CD4-positive, alpha-beta memory T cell (primary cell): ENCODE measurements at regions not wholly inside any gene's neighbourhood (a gene's known extent, or its start where the extent isn't known, plus 50 kb on each side); places are given as distances from the start of the nearest gene placed in this dataset.

Experiments used
- CTCF ChIA-PET: fragments of 350-600 bp; sonication (Branson Sonifier 250); formaldehyde crosslinking; loops from one replicate; lab custom pipeline; 2021; ENCODE audit warnings: inconsistent platforms; ENCODE audit not compliant: partially characterized antibody; lab: Charles Lee
- POLR2A ChIA-PET: fragments of 350-600 bp; sonication (Branson Sonifier 250); formaldehyde crosslinking; loops from one replicate; lab custom pipeline; 2021; ENCODE audit not compliant: partially characterized antibody; lab: Charles Lee
- DNase-seq, 5 donors: peaks; one replicate each; pipeline versions ENCODE4 v3.0.0 to v3.0.0-alpha.2; 2020 to 2022; ENCODE audit warnings: mixed read lengths in 1 of 5
- H3K27ac ChIP-seq: one replicate; pipeline ENCODE4 v1.7.0; 2013; ENCODE audit warnings: low read depth, low read length
- H3K27me3 ChIP-seq: 2 replicates; pipeline ENCODE4 v1.7.0; 2013; ENCODE audit warnings: mild to moderate bottlenecking, low read length, moderate library complexity; ENCODE audit not compliant: insufficient read depth
- H3K36me3 ChIP-seq: 2 replicates; pipeline ENCODE4 v1.7.0; 2013; ENCODE audit warnings: mild to moderate bottlenecking, low read length, moderate library complexity; ENCODE audit not compliant: insufficient read depth
- H3K4me1 ChIP-seq: 2 replicates; pipeline ENCODE4 v1.7.0; 2013; ENCODE audit warnings: mild to moderate bottlenecking, low read length, moderate library complexity; ENCODE audit not compliant: insufficient read depth
- H3K4me3 ChIP-seq, 2 donors: one replicate each; pipeline ENCODE4 v1.7.0; 2013; ENCODE audit warnings: low read length in 2 of 2, mild to moderate bottlenecking in 1 of 2
- H3K9me3 ChIP-seq, 2 donors: one replicate each; pipeline ENCODE4 v1.7.0; 2013; ENCODE audit warnings: low read length in 2 of 2, control low read depth in 1 of 2; ENCODE audit not compliant: control insufficient read depth in 1 of 2
- H3K27ac Mint-ChIP-seq, 7 donors: one replicate each; pipeline ENCODE4 v1.8.0; 2020 to 2021; ENCODE audit warnings: mixed read lengths in 7 of 7, mild to moderate bottlenecking in 6 of 7, inconsistent platforms in 3 of 7, moderate library complexity in 3 of 7
- H3K27me3 Mint-ChIP-seq, 2 donors: one replicate each; pipeline ENCODE4 v1.8.0; 2020 to 2021; ENCODE audit warnings: mixed read lengths in 2 of 2
- H3K36me3 Mint-ChIP-seq, 2 donors: one replicate each; pipeline ENCODE4 v1.8.0; 2020 to 2021; ENCODE audit warnings: mixed read lengths in 2 of 2, inconsistent platforms in 1 of 2, mild to moderate bottlenecking in 1 of 2
- H3K4me1 Mint-ChIP-seq, 4 donors: one replicate each; pipeline ENCODE4 v1.8.0; 2020 to 2021; ENCODE audit warnings: mixed read lengths in 4 of 4, mild to moderate bottlenecking in 1 of 4
- H3K4me3 Mint-ChIP-seq, 8 donors: one replicate each; pipeline ENCODE4 v1.8.0; 2020 to 2021; ENCODE audit warnings: mixed read lengths in 8 of 8, mild to moderate bottlenecking in 7 of 8, moderate library complexity in 6 of 8, inconsistent platforms in 3 of 8
- H3K9me3 Mint-ChIP-seq, 8 donors: one replicate each; pipeline ENCODE4 v1.8.0; 2020 to 2021; ENCODE audit warnings: mixed read lengths in 8 of 8, mild to moderate bottlenecking in 5 of 8, inconsistent platforms in 3 of 8, moderate library complexity in 1 of 8
- intact Hi-C: fragments of 100-400 bp; cut with micrococcal nuclease; formaldehyde crosslinking; loops from one replicate; pipeline ENCODE4 v1.15.1; 2023

GRCh38 chrX:110444996-110445395, 86.3 kb downstream of the RTL9 start:
- H3K4me3 ChIP-seq: no peak overlapping the region
- Mint-ChIP-seq H3K36me3 (no peaks in the 10 kb centered on the region), H3K4me1 (no peaks in the 10 kb centered on the region), H3K4me3 (no peak overlapping the region), H3K9me3 (no peaks in the 10 kb centered on the region), H3K27me3 (peaks cover 4 to 11% of the 10 kb centered on the region in 2 donors), H3K27ac (no peak overlapping the region)
- ChIA-PET CTCF (no interaction called here), POLR2A (no interaction called here)
- no peak overlapping the region for H3K27ac ChIP-seq
- intact Hi-C loops: no loop called here
- no peaks in the 10 kb centered on the region for H3K9me3 ChIP-seq
- no peaks in the 10 kb centered on the region for H3K27me3 ChIP-seq
- no peak for DNase-seq
- H3K4me1 ChIP-seq: no peaks in the 10 kb centered on the region
- H3K36me3 ChIP-seq: no peaks in the 10 kb centered on the region

GRCh38 chrX:110448459-110448858, 89.8 kb downstream of the RTL9 start:
- no peak for DNase-seq
- Mint-ChIP-seq H3K27ac (no peak overlapping the region), H3K36me3 (no peaks in the 10 kb centered on the region), H3K4me3 (no peak overlapping the region), H3K4me1 (no peaks in the 10 kb centered on the region), H3K27me3 (peaks cover 4 to 5% of the 10 kb centered on the region in 2 donors), H3K9me3 (no peaks in the 10 kb centered on the region)
- ChIA-PET CTCF (no interaction called here), POLR2A (no interaction called here)
- no peak overlapping the region for H3K4me3 ChIP-seq
- intact Hi-C loops: no loop called here
- H3K9me3 ChIP-seq: no peaks in the 10 kb centered on the region
- H3K27ac ChIP-seq: no peak overlapping the region
- no peaks in the 10 kb centered on the region for H3K27me3 ChIP-seq
- no peaks in the 10 kb centered on the region for H3K36me3 ChIP-seq
- H3K4me1 ChIP-seq: no peaks in the 10 kb centered on the region

GRCh38 chrX:110449312-110449711, 90.7 kb downstream of the RTL9 start:
- no peak for DNase-seq
- no peak overlapping the region for H3K4me3 Mint-ChIP-seq
- H3K36me3 ChIP-seq: no peaks in the 10 kb centered on the region
- ChIA-PET POLR2A (no interaction called here), CTCF (interaction anchor here (1.4 kb wide), 1 partner anchor 398 kb away, joined by 7 read pairs; no protein-coding TSS in a partner anchor)
- intact Hi-C loops: no loop called here
- H3K4me1 Mint-ChIP-seq: no peaks in the 10 kb centered on the region
- H3K36me3 Mint-ChIP-seq: no peaks in the 10 kb centered on the region
- H3K27me3 Mint-ChIP-seq: peaks cover 5% of the 10 kb centered on the region in 2 donors
- H3K27ac Mint-ChIP-seq: no peak overlapping the region
- H3K9me3 Mint-ChIP-seq: no peaks in the 10 kb centered on the region
- no peaks in the 10 kb centered on the region for H3K4me1 ChIP-seq
- no peaks in the 10 kb centered on the region for H3K9me3 ChIP-seq
- no peak overlapping the region for H3K4me3 ChIP-seq
- H3K27me3 ChIP-seq: no peaks in the 10 kb centered on the region
- no peak overlapping the region for H3K27ac ChIP-seq

- no peaks in the 10 kb centered on the region for H3K36me3 Mint-ChIP-seq
- Histone ChIP-seq H3K36me3 (no peaks in the 10 kb centered on the region), H3K4me3 (no peak overlapping the region), H3K4me1 (no peaks in the 10 kb centered on the region), H3K27me3 (no peaks in the 10 kb centered on the region), H3K27ac (no peak overlapping the region), H3K9me3 (no peaks in the 10 kb centered on the region)
- H3K27me3 Mint-ChIP-seq: peaks cover 3 to 5% of the 10 kb centered on the region in 2 donors
- DNase-seq: peak; percentile 38 to 57 (median 45)
- ChIA-PET CTCF (interaction anchor here (1.4 to 1.9 kb wide), 2 partner anchors 11 to 397 kb away, joined by 5 to 7 read pairs; no protein-coding TSS in a partner anchor), POLR2A (no interaction called here)
- H3K4me1 Mint-ChIP-seq: no peaks in the 10 kb centered on the region
- no peak overlapping the region for H3K27ac Mint-ChIP-seq
- no peak overlapping the region for H3K4me3 Mint-ChIP-seq
- H3K9me3 Mint-ChIP-seq: no peaks in the 10 kb centered on the region
- intact Hi-C loops: loop anchor here (1.0 kb wide), 1 partner anchor 650 kb away; no protein-coding TSS in a partner anchor
Measured at GRCh38 chrX:110450050-110450449, 91.4 kb downstream of the RTL9 start.

GRCh38 chrX:110454336-110454735, 95.7 kb downstream of the RTL9 start:
- Histone ChIP-seq H3K36me3 (no peaks in the 10 kb centered on the region), H3K27ac (no peak overlapping the region), H3K4me1 (no peaks in the 10 kb centered on the region), H3K4me3 (no peak overlapping the region), H3K9me3 (no peaks in the 10 kb centered on the region), H3K27me3 (no peaks in the 10 kb centered on the region)
- intact Hi-C loops: no loop called here
- POLR2A ChIA-PET: no interaction called here
- H3K4me1 Mint-ChIP-seq: no peaks in the 10 kb centered on the region
- H3K27me3 Mint-ChIP-seq: peaks cover 2 to 7% of the 10 kb centered on the region in 2 donors
- no peaks in the 10 kb centered on the region for H3K36me3 Mint-ChIP-seq
- DNase-seq: no peak
- H3K4me3 Mint-ChIP-seq: no peak overlapping the region
- H3K27ac Mint-ChIP-seq: peak overlapping the region in 1 of 7 donors; percentile 26
- CTCF ChIA-PET: no interaction called here
- H3K9me3 Mint-ChIP-seq: no peaks in the 10 kb centered on the region

GRCh38 chrX:110462957-110463356, 104.3 kb downstream of the RTL9 start:
- H3K4me1 Mint-ChIP-seq: no peaks in the 10 kb centered on the region
- H3K27ac Mint-ChIP-seq: no peak overlapping the region
- Histone ChIP-seq H3K9me3 (no peaks in the 10 kb centered on the region), H3K4me1 (no peaks in the 10 kb centered on the region), H3K27ac (no peak overlapping the region), H3K36me3 (no peaks in the 10 kb centered on the region), H3K27me3 (no peaks in the 10 kb centered on the region), H3K4me3 (no peak overlapping the region)
- H3K4me3 Mint-ChIP-seq: no peak overlapping the region
- intact Hi-C loops: no loop called here
- H3K9me3 Mint-ChIP-seq: peaks cover 0 to 2% (median 0%) of the 10 kb centered on the region in 8 donors
- no peak for DNase-seq
- CTCF ChIA-PET: no interaction called here
- POLR2A ChIA-PET: no interaction called here
- peaks cover 2 to 5% of the 10 kb centered on the region in 2 donors for H3K27me3 Mint-ChIP-seq
- no peaks in the 10 kb centered on the region for H3K36me3 Mint-ChIP-seq

GRCh38 chrX:110466790-110467189, 108.1 kb downstream of the RTL9 start:
- intact Hi-C loops: no loop called here
- no peak overlapping the region for H3K27ac ChIP-seq
- H3K9me3 ChIP-seq: no peaks in the 10 kb centered on the region
- no peaks in the 10 kb centered on the region for H3K27me3 ChIP-seq
- H3K36me3 ChIP-seq: no peaks in the 10 kb centered on the region
- Mint-ChIP-seq H3K27ac (no peak overlapping the region), H3K4me3 (no peak overlapping the region), H3K9me3 (peaks cover 0 to 2% (median 0%) of the 10 kb centered on the region in 8 donors), H3K4me1 (no peaks in the 10 kb centered on the region), H3K27me3 (peaks cover 0 to 2% of the 10 kb centered on the region in 2 donors), H3K36me3 (no peaks in the 10 kb centered on the region)
- H3K4me1 ChIP-seq: no peaks in the 10 kb centered on the region
- H3K4me3 ChIP-seq: no peak overlapping the region
- POLR2A ChIA-PET: no interaction called here
- DNase-seq: no peak
- CTCF ChIA-PET: no interaction called here

- intact Hi-C loops: no loop called here
- no peaks in the 10 kb centered on the region for H3K36me3 Mint-ChIP-seq
- Histone ChIP-seq H3K27ac (no peak overlapping the region), H3K36me3 (no peaks in the 10 kb centered on the region), H3K4me1 (no peaks in the 10 kb centered on the region), H3K9me3 (no peaks in the 10 kb centered on the region), H3K4me3 (no peak overlapping the region), H3K27me3 (no peaks in the 10 kb centered on the region)
- no peaks in the 10 kb centered on the region for H3K4me1 Mint-ChIP-seq
- no peak for DNase-seq
- peaks cover 0 to 2% (median 0%) of the 10 kb centered on the region in 8 donors for H3K9me3 Mint-ChIP-seq
- no peak overlapping the region for H3K4me3 Mint-ChIP-seq
- POLR2A ChIA-PET: no interaction called here
- CTCF ChIA-PET: no interaction called here
- peaks cover 0 to 3% of the 10 kb centered on the region in 2 donors for H3K27me3 Mint-ChIP-seq
- no peak overlapping the region for H3K27ac Mint-ChIP-seq
Measured at GRCh38 chrX:110472265-110472664, 113.6 kb downstream of the RTL9 start.
